NCI-H2227 treated with DMSO at 0.1 percent for 48 hours (cell line): ENCODE measurements at regions not wholly inside any gene's neighbourhood (a gene's known extent, or its start where the extent isn't known, plus 50 kb on each side); places are given as distances from the start of the nearest gene placed in this dataset.

Source experiments
- DNase-seq: peaks from one replicate; lab custom pipeline; 2025; lab: John Stamatoyannopoulos, UW

DNA sequence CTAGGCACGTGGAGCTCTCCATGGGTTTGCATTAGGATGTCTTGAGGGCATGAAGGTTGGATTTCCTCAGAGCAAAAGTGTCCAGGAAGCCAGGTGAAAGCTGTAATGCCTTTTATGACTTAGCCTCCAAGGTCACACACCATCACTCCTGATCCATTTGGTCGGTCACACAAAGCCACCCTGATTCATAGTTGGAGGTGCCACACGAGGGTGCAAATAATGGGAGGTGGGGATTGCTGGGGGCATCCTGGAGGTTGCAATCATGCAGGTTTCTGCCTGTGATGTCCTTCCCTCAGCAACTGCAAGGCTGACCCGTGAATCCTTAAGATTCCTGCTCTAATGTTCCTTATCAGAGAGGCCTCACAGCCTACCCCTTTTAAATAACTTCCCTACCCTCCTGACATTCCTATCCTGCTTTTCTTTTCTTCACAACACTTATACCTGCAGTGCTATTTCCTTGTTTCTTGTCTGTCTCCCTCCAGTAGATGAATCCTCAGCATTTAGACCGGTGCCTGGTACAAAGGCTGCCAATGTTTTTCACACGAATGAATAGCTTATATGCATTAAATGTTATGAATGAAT lies 97.1 kb downstream of the LIPG start:
- DNase-seq: no peak

GRCh38 chr18:49656073-49656692 lies 94.3 kb downstream of the LIPG start:
- no peak for DNase-seq

- no peak for DNase-seq
Measured at GRCh38 chr18:49655266-49656072, 93.6 kb downstream of the LIPG start.

DNA sequence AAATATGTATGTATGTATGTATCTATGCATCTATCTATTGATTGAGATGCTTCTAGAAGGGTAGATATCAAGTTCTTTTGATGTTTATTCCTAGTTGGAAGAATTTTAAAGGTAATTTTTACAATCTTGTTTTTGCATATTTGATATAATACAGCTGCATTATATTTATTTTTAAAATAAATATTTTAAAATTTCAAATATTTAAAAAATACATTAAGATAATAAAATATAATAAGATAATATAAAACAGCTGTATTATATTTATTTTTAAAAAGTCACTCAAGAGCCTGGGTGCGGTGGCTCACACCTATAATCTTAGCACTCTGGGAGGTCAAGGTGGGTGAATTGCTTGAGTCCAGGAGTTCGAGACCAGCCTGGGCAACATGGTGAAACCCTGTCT lies 92.5 kb downstream of the LIPG start:
- DNase-seq: no peak

- no peak for DNase-seq
Measured at GRCh38 chr18:49652881-49653724, 91.2 kb downstream of the LIPG start.

- DNase-seq: no peak
Measured at GRCh38 chr18:49651033-49651432, 89.2 kb downstream of the LIPG start.

DNA sequence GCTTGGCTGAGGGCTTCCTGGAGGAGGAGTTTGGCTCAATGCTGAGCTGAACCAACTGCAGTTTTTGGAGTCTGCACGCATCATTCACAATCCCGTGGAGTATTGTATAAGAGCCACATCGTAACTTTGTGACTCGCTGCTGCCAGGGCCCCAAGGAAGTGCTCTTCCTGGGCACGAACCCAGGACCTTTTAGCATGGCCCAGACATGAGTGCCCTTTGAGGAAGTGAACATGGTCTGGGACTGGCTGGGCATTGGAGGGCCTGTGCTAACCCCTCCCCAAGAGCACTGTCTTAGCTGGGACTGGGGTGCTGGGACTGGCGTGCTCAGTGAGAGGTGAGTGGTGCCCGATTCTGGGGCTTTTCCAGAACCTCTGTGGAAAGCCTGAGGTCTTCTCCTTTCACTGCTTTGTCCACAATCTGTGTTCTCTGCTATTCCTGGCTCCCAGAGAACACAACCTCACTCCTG lies 88.6 kb downstream of the LIPG start:
- DNase-seq: no peak

DNA sequence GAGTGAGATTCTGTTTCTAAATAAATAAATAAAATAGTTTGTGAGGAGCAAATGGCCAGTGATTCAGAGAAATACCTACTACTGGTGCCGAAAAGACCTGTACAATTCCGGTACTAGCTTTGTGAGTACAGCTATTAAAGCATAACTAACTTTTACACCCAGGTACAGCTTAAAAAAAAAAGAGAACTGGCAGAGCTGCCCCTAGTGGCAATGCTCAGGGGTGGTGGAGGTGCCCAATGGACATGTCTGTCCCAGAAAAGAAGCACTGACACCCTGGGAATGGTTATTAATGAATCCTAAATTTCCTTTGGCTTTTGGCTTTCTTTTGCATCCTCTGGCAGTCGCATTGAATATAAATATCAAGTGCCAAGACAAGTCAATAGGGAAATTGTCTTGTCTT lies 87.0 kb downstream of the LIPG start:
- no peak for DNase-seq
